Testis (tissue), 2 donors: ENCODE measurements at regions not wholly inside any gene's neighbourhood (a gene's known extent, or its start where the extent isn't known, plus 50 kb on each side); places are given as distances from the start of the nearest gene placed in this dataset.

Source experiments
- DNase-seq: peaks from one replicate; pipeline ENCODE4 v3.0.0-alpha.2; 2019
- H3K27ac ChIP-seq, 2 donors: fragments of 200-600 bp; sonication (generic); one replicate each; pipeline ENCODE4 v1.5.1; 2019
- H3K27me3 ChIP-seq: fragments of 200-600 bp; sonication (generic); one replicate; pipeline ENCODE4 v1.5.1; 2019
- H3K36me3 ChIP-seq: fragments of 200-600 bp; sonication (generic); one replicate; pipeline ENCODE4 v1.5.1; 2017; ENCODE audit warnings: low read depth; ENCODE audit errors: missing control alignments
- H3K4me1 ChIP-seq: fragments of 200-600 bp; sonication (generic); one replicate; pipeline ENCODE4 v1.5.1; 2019
- H3K4me3 ChIP-seq, 2 donors: fragments of 200-600 bp; sonication (generic); one replicate each; pipeline ENCODE4 v1.5.1; 2017 to 2019
- H3K9me3 ChIP-seq: fragments of 200-600 bp; sonication (generic); one replicate; pipeline ENCODE4 v1.5.1; 2017
- POLR2A ChIP-seq: fragments of 450-650 bp; IDR thresholded peaks from one replicate; pipeline ENCODE4 v1.6.1; 2017; ENCODE audit warnings: antibody characterized with exemption, mild to moderate bottlenecking, moderate library complexity
- WGBS, 2 donors: methylation state at CpG; one replicate each; pipeline ENCODE4 v1.1.5; 2018; 5-methylcytosine and 5-hydroxymethylcytosine counted together
- intact Hi-C: fragments of 100-400 bp; cut with DNase I; formaldehyde crosslinking; loops from one replicate; pipeline ENCODE4 v1.15.1; 2023; ENCODE audit warnings: low total_unique reads
- TF ChIP-seq, protein P1 (sequence below), 3 experiments: fragments of 450-650 bp in 2 of 3; fragments of 200-600 bp in 1 of 3; sonication (generic) in 1 of 3; IDR thresholded peaks; one replicate each; pipeline ENCODE4 v1.5.1; 2016 to 2019; ENCODE audit warnings: antibody characterized with exemption in 3 of 3, mild to moderate bottlenecking in 2 of 3, moderate library complexity in 1 of 3

- Histone ChIP-seq H3K27ac (no peak overlapping the region), H3K4me3 (no peak overlapping the region), H3K36me3 (no peaks in the 10 kb centered on the region), H3K4me1 (no peaks in the 10 kb centered on the region), H3K27me3 (no peaks in the 10 kb centered on the region), H3K9me3 (no peaks in the 10 kb centered on the region)
- DNase-seq, result no peak
- WGBS, 2 donors, result 81 to 82% methylated on average over 4 of the region's 4 CpGs
- TF ChIP-seq, protein P1, sequence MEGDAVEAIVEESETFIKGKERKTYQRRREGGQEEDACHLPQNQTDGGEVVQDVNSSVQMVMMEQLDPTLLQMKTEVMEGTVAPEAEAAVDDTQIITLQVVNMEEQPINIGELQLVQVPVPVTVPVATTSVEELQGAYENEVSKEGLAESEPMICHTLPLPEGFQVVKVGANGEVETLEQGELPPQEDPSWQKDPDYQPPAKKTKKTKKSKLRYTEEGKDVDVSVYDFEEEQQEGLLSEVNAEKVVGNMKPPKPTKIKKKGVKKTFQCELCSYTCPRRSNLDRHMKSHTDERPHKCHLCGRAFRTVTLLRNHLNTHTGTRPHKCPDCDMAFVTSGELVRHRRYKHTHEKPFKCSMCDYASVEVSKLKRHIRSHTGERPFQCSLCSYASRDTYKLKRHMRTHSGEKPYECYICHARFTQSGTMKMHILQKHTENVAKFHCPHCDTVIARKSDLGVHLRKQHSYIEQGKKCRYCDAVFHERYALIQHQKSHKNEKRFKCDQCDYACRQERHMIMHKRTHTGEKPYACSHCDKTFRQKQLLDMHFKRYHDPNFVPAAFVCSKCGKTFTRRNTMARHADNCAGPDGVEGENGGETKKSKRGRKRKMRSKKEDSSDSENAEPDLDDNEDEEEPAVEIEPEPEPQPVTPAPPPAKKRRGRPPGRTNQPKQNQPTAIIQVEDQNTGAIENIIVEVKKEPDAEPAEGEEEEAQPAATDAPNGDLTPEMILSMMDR (IDR thresholded peaks at IDR 0.05), result no peak
- TF ChIP-seq POLR2A, result no peak
- intact Hi-C loops, result no loop called here
These were observed 220.3 kb upstream of the TPM1 start for GRCh38 chr15:62822228-62822627.

DNA sequence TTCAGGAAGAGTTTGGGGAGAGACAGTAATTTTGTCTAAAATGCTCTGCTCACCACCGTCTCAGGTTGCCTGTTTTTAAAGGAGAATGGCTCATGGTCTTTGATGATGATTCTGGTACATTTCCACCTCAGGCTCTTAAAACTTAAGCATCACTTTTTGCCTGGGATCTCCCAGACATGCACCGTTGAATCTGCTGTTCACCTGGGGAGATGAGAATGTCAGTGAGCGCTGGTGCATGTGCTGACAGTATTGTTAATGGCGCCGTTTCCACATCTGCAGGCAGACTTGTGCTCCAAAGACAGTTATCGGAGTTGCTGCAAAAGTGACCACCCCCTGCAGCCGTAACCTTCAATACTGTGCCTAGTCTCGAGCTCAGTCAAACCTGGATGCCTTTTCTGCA is 219.0 kb upstream of the TPM1 start:
- Histone ChIP-seq H3K27ac (no peak overlapping the region), H3K27me3 (no peaks in the 10 kb centered on the region), H3K9me3 (no peaks in the 10 kb centered on the region), H3K4me1 (no peaks in the 10 kb centered on the region), H3K4me3 (no peak overlapping the region), H3K36me3 (no peaks in the 10 kb centered on the region)
- DNase-seq, result no peak
- no peak for TF ChIP-seq POLR2A
- TF ChIP-seq, protein P1 (IDR thresholded peaks at IDR 0.05), result no peak
- intact Hi-C loops, result no loop called here
- 92 to 95% methylated on average over 8 of the region's 8 CpGs for WGBS, 2 donors

GRCh38 chr15:62824111-62825015 is 218.2 kb upstream of the TPM1 start:
- Histone ChIP-seq H3K9me3 (no peaks in the 10 kb centered on the region), H3K27me3 (no peaks in the 10 kb centered on the region), H3K4me1 (no peaks in the 10 kb centered on the region), H3K27ac (no peak overlapping the region), H3K4me3 (no peak overlapping the region), H3K36me3 (no peaks in the 10 kb centered on the region)
- intact Hi-C loops, result no loop called here
- WGBS, 2 donors, result 81 to 84% methylated on average over 2 of the region's 2 CpGs
- no peak for DNase-seq
- TF ChIP-seq, protein P1 (IDR thresholded peaks at IDR 0.05), result no peak

- H3K4me3 ChIP-seq, result no peak overlapping the region
- no peaks in the 10 kb centered on the region for H3K4me1 ChIP-seq
- WGBS, 2 donors, result 58 to 71% methylated on average over 4 of the region's 4 CpGs
- TF ChIP-seq, protein P1 (IDR thresholded peaks at IDR 0.05), result no peak
- no peak for TF ChIP-seq POLR2A
- H3K27ac ChIP-seq, result no peak overlapping the region
- no peak for DNase-seq
- no peaks in the 10 kb centered on the region for H3K9me3 ChIP-seq
- intact Hi-C loops, result no loop called here
- H3K36me3 ChIP-seq, result no peaks in the 10 kb centered on the region
- no peaks in the 10 kb centered on the region for H3K27me3 ChIP-seq
These were observed 217.4 kb upstream of the TPM1 start for GRCh38 chr15:62825191-62825590.

- intact Hi-C loops, result no loop called here
- Histone ChIP-seq H3K27ac (no peak overlapping the region), H3K4me3 (no peak overlapping the region), H3K9me3 (no peaks in the 10 kb centered on the region), H3K36me3 (no peaks in the 10 kb centered on the region), H3K4me1 (no peaks in the 10 kb centered on the region), H3K27me3 (no peaks in the 10 kb centered on the region)
- WGBS, 2 donors, result 54 to 56% methylated on average over 1 of the region's 1 CpG
- DNase-seq, result no peak
- TF ChIP-seq, protein P1 (IDR thresholded peaks at IDR 0.05), result no peak
- TF ChIP-seq POLR2A, result no peak
These were observed 216.0 kb upstream of the TPM1 start for GRCh38 chr15:62826561-62826960.
